Neutrophil (primary cell): ENCODE measurements at regions not wholly inside any gene's neighbourhood (a gene's known extent, or its start where the extent isn't known, plus 50 kb on each side); places are given as distances from the start of the nearest gene placed in this dataset.

ENCODE experiments used
- H3K27ac ChIP-seq: fragments of 200-600 bp; sonication (generic); 2 replicates; pipeline ENCODE4 v1.5.1; 2016; ENCODE audit warnings: mild to moderate bottlenecking, moderate library complexity
- H3K27me3 ChIP-seq: fragments of 200-600 bp; sonication (generic); 2 replicates; pipeline ENCODE4 v1.6.0; 2016; ENCODE audit warnings: mild to moderate bottlenecking
- H3K36me3 ChIP-seq: fragments of 200-600 bp; sonication (generic); 2 replicates; pipeline ENCODE4 v1.5.1; 2017
- H3K4me1 ChIP-seq, 2 experiments: fragments of 200-600 bp in 1 of 2; sonication (generic) in 1 of 2; 1 replicate in 1 of 2; 2 replicates in 1 of 2; pipeline versions ENCODE4 v1.5.1 to v1.6.1; 2013 to 2016; ENCODE audit warnings: low read depth in 1 of 2, low read length in 1 of 2, mild to moderate bottlenecking in 1 of 2, moderate library complexity in 1 of 2; ENCODE audit not compliant: control insufficient read depth in 1 of 2, insufficient read depth in 1 of 2
- H3K4me3 ChIP-seq, 2 experiments: fragments of 200-600 bp in 1 of 2; sonication (generic) in 1 of 2; 1 replicate in 1 of 2; 2 replicates in 1 of 2; pipeline ENCODE4 v1.5.1; 2013 to 2016; ENCODE audit warnings: low read depth in 1 of 2, low read length in 1 of 2, mild to moderate bottlenecking in 1 of 2, moderate library complexity in 1 of 2
- H3K9me3 ChIP-seq: fragments of 200-600 bp; sonication (generic); 2 replicates; pipeline ENCODE4 v1.5.1; 2016
- TF ChIP-seq, protein P1 (sequence below): fragments of 200-600 bp; sonication (generic); IDR thresholded peaks from 2 replicates; pipeline ENCODE4 v1.5.1; 2016; ENCODE audit warnings: antibody characterized with exemption

DNA sequence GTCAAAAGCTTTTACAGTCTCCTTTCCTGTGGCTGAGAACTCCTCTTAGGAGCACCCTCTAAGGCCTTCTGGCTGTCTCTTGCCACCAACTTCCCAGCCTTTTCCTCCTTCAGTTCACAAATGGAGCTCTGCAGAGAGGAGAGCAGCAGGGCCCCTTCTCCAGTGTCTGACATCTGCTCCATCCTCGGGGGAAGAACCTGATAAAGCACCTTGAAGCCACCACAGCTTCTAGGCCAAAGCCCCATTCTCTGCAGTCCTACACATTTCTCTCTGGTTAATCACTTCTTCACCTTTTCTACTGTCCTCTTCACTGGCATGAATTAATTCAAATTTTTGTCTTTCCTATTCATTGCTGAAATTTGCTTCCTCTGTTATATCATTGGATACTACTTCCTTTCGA lies 378.1 kb upstream of the POU3F1 start:
- no peak overlapping the region for H3K4me3 ChIP-seq
- H3K36me3 ChIP-seq: no peaks in the 10 kb centered on the region
- TF ChIP-seq, protein P1, sequence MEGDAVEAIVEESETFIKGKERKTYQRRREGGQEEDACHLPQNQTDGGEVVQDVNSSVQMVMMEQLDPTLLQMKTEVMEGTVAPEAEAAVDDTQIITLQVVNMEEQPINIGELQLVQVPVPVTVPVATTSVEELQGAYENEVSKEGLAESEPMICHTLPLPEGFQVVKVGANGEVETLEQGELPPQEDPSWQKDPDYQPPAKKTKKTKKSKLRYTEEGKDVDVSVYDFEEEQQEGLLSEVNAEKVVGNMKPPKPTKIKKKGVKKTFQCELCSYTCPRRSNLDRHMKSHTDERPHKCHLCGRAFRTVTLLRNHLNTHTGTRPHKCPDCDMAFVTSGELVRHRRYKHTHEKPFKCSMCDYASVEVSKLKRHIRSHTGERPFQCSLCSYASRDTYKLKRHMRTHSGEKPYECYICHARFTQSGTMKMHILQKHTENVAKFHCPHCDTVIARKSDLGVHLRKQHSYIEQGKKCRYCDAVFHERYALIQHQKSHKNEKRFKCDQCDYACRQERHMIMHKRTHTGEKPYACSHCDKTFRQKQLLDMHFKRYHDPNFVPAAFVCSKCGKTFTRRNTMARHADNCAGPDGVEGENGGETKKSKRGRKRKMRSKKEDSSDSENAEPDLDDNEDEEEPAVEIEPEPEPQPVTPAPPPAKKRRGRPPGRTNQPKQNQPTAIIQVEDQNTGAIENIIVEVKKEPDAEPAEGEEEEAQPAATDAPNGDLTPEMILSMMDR: no peak
- H3K27ac ChIP-seq: no peak overlapping the region
- H3K4me1 ChIP-seq: no peaks in the 10 kb centered on the region
- no peaks in the 10 kb centered on the region for H3K27me3 ChIP-seq
- H3K9me3 ChIP-seq: no peaks in the 10 kb centered on the region

DNA sequence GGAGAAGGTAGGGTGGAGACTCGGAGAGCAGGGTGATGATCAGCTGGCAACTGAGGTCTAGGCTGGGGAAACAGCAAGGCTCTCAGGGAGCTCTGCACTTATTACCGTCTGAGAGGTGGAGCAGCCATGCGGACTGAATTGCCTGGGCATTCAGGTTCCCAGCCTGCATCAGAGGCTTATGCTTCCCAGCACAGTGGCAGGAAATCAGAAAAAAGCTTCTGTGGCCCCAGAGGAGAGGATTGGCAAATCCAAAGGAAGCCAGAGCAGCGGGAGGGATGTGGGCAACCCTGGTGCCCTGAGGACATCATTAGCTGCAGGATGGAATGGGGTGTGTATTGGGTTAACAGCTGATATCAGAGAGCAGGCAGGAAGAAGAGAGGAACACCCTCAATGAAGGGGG lies 374.1 kb upstream of the POU3F1 start:
- H3K36me3 ChIP-seq: no peaks in the 10 kb centered on the region
- no peak overlapping the region for H3K4me3 ChIP-seq
- no peaks in the 10 kb centered on the region for H3K4me1 ChIP-seq
- TF ChIP-seq, protein P1: no peak
- no peak overlapping the region for H3K27ac ChIP-seq
- H3K9me3 ChIP-seq: no peaks in the 10 kb centered on the region
- no peaks in the 10 kb centered on the region for H3K27me3 ChIP-seq

DNA sequence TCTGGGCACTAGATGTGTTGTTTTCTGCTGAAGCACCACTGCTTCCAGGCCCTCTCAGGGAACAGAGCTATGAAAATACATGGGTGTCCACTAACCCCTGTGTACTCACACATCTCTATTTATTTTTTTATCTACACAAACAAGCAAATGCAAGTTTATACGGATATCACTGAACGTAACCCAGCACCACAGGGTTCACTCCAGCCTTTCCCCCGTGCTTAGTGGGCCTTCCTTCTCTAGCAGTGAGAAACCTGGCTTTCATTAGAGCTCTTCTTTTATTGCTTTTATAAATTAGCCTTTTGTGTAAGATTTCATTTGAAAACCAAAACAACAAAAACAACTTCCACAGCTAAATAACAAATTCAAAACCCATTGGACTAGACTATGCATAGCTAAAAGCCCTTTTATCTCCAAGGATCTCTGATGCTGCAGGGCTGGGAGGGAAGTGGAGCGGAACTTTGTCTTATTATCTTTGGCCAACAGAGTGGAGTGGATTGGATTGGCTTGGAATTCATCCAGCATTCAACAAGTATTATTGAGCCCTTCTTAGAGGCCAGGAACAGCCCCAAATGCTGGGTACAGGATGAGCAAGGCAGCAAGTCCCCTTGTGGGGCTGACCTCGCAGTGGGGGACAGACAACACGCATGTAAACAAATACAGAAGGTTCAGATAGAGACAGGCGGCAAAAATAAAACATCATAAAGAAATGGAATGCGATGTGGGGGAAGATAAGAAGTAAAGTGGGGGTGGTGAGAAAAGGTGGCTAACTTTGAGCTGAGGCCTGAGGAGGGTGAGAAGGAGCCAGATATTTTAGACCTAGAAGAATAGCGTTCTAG lies 371.8 kb upstream of the POU3F1 start:
- TF ChIP-seq, protein P1: no peak
- H3K27me3 ChIP-seq: no peaks in the 10 kb centered on the region
- no peak overlapping the region for H3K4me3 ChIP-seq
- H3K4me1 ChIP-seq: no peaks in the 10 kb centered on the region
- no peaks in the 10 kb centered on the region for H3K36me3 ChIP-seq
- H3K9me3 ChIP-seq: no peaks in the 10 kb centered on the region
- no peak overlapping the region for H3K27ac ChIP-seq

DNA sequence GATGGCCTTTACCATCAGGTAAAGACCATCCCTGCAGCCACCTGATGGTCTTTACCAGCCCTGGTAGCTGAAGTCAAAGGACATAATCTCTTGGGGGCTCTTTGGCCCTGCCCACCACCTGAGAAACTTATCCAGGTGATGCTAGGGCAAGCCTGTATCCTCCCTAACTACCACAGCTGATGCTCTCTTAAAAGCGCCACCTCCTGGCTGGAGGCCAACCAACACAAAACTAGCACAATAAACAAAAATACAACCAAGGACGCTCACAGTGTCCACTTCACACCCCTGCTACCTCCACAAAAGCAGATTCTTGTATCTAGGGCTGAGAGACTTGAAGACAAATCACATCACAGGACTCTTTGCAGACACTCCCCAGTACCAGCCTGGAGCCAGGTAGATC lies 357.1 kb upstream of the POU3F1 start:
- Histone ChIP-seq H3K4me1 (no peaks in the 10 kb centered on the region), H3K9me3 (no peaks in the 10 kb centered on the region), H3K27me3 (no peaks in the 10 kb centered on the region), H3K27ac (no peak overlapping the region), H3K4me3 (no peak overlapping the region), H3K36me3 (no peaks in the 10 kb centered on the region)
- TF ChIP-seq, protein P1: no peak

DNA sequence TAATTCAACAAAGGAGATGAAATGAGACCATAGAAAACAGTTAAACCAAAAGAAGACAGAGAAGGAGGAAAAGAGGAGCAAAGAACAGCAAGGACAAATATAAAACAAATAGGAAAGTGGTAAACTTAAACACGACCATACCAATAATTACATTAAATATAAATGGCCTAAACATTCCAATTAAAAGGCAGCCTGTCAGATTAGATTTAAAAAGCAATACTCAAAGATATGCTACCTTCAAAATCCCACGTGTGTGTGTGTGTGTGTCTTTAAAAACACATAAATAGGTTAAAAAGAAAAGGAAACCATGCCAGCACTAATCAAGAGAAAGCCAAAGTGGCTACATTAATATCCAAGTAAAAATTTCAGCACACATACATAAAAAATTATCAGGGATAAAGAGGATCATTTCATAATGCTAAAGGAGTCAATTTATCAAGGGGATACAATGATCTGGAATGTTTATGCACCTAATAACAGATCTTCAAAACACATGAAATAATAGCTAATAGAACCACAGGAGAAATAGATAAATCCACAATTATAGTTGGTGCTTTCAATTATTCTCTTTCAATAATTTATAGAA lies 355.7 kb upstream of the POU3F1 start:
- TF ChIP-seq, protein P1: no peak
- Histone ChIP-seq H3K4me1 (no peaks in the 10 kb centered on the region), H3K4me3 (no peak overlapping the region), H3K9me3 (no peaks in the 10 kb centered on the region), H3K27me3 (no peaks in the 10 kb centered on the region), H3K36me3 (no peaks in the 10 kb centered on the region), H3K27ac (no peak overlapping the region)
